Natural killer cell (primary cell): ENCODE measurements at regions not wholly inside any gene's neighbourhood (a gene's known extent, or its start where the extent isn't known, plus 50 kb on each side); places are given as distances from the start of the nearest gene placed in this dataset.

Experiments used
- ATAC-seq, 3 donors: fragments of 150-1000 bp in 2 of 3; fragments of 200-7000 bp in 1 of 3; cut with Tn5 transposase; 1 replicate in 1 of 3; 2 replicates in 2 of 3; pipeline ENCODE4 v1.10.0; 2021; ENCODE audit warnings: mild to moderate bottlenecking in 2 of 3, moderate library complexity in 2 of 3
- DNase-seq, 2 donors: peaks; one replicate each; pipeline versions ENCODE4 v3.0.0 to v3.0.0-alpha.2; 2013 to 2021; ENCODE audit warnings: mixed read lengths in 1 of 2
- H3K27ac ChIP-seq: one replicate; pipeline ENCODE4 v1.5.1; 2013; ENCODE audit warnings: mild to moderate bottlenecking, low read length
- H3K27me3 ChIP-seq: one replicate; pipeline ENCODE4 v1.6.1; 2013; ENCODE audit warnings: low read length; ENCODE audit not compliant: control insufficient read depth, insufficient read depth
- H3K36me3 ChIP-seq: one replicate; pipeline ENCODE4 v1.6.1; 2013; ENCODE audit warnings: low read length; ENCODE audit not compliant: control insufficient read depth, insufficient read depth
- H3K4me1 ChIP-seq: one replicate; pipeline ENCODE4 v1.6.1; 2013; ENCODE audit warnings: low read length; ENCODE audit not compliant: control insufficient read depth, insufficient read depth
- H3K4me3 ChIP-seq: one replicate; pipeline ENCODE4 v1.5.1; 2013; ENCODE audit warnings: low read length
- H3K9me3 ChIP-seq: one replicate; pipeline ENCODE4 v1.6.1; 2013; ENCODE audit warnings: low read length; ENCODE audit not compliant: control insufficient read depth, insufficient read depth
- H3K27ac Mint-ChIP-seq, 2 donors: one replicate each; pipeline ENCODE4 v1.8.0; 2022; ENCODE audit warnings: mild to moderate bottlenecking in 2 of 2, mixed read lengths in 2 of 2, moderate library complexity in 1 of 2
- H3K27me3 Mint-ChIP-seq, 2 donors: one replicate each; pipeline ENCODE4 v1.8.0; 2022; ENCODE audit warnings: low read depth in 2 of 2, mixed read lengths in 2 of 2
- H3K36me3 Mint-ChIP-seq: one replicate; pipeline ENCODE4 v1.8.0; 2022; ENCODE audit warnings: mixed read lengths
- H3K4me1 Mint-ChIP-seq, 2 donors: one replicate each; pipeline ENCODE4 v1.8.0; 2022; ENCODE audit warnings: mixed read lengths in 2 of 2
- H3K4me3 Mint-ChIP-seq: one replicate; pipeline ENCODE4 v1.8.0; 2022; ENCODE audit warnings: mild to moderate bottlenecking, moderate library complexity, mixed read lengths
- H3K9me3 Mint-ChIP-seq, 2 donors: one replicate each; pipeline ENCODE4 v1.8.0; 2022; ENCODE audit warnings: mixed read lengths in 2 of 2
- WGBS: methylation state at CpG from one replicate; pipeline ENCODE4 v1.1.7; 2013; ENCODE audit warnings: missing lambda C conversion rate; ENCODE audit not compliant: insufficient coverage; 5-methylcytosine and 5-hydroxymethylcytosine counted together
- intact Hi-C: fragments of 100-400 bp; cut with micrococcal nuclease; formaldehyde crosslinking; loops from one replicate; pipeline ENCODE4 v1.14.2; 2022
- TF ChIP-seq, protein P1 (sequence below): fragments of 200-600 bp; IDR thresholded peaks from one replicate; pipeline ENCODE4 v1.8.0; 2022; ENCODE audit warnings: antibody characterized with exemption

DNA sequence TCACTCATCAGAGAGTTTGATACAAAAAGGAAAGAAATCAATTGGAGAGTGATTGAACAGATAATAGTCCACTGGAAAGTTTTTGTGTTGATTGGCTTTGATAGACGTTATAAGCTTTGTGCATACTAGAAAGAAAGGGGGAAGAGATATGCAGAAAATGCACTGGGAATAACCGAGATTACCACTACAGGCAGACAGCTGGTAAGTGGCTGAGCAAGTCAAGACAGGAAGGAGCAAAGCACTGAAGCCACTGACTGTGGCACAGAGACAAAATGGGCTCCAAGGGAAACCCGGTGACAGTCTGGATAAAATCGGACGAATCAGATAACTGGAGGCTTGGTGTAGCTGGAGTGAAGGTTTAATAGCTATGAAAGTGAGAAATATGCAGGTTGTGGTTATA is 209.0 kb downstream of the SIM1 start:
- Mint-ChIP-seq H3K4me3 (no peak overlapping the region), H3K27ac (no peak overlapping the region), H3K27me3 (no peaks in the 10 kb centered on the region), H3K36me3 (no peaks in the 10 kb centered on the region), H3K9me3 (no peaks in the 10 kb centered on the region), H3K4me1 (peaks cover 0 to 6% of the 10 kb centered on the region in 2 donors)
- no peak for DNase-seq
- H3K36me3 ChIP-seq: no peaks in the 10 kb centered on the region
- H3K4me3 ChIP-seq: no peak overlapping the region
- no peaks in the 10 kb centered on the region for H3K4me1 ChIP-seq
- H3K27ac ChIP-seq: no peak overlapping the region
- WGBS: 84% methylated on average over 5 of the region's 5 CpGs
- H3K27me3 ChIP-seq: no peaks in the 10 kb centered on the region
- intact Hi-C loops: no loop called here
- no peaks in the 10 kb centered on the region for H3K9me3 ChIP-seq
- no peak for ATAC-seq
- TF ChIP-seq, protein P1, sequence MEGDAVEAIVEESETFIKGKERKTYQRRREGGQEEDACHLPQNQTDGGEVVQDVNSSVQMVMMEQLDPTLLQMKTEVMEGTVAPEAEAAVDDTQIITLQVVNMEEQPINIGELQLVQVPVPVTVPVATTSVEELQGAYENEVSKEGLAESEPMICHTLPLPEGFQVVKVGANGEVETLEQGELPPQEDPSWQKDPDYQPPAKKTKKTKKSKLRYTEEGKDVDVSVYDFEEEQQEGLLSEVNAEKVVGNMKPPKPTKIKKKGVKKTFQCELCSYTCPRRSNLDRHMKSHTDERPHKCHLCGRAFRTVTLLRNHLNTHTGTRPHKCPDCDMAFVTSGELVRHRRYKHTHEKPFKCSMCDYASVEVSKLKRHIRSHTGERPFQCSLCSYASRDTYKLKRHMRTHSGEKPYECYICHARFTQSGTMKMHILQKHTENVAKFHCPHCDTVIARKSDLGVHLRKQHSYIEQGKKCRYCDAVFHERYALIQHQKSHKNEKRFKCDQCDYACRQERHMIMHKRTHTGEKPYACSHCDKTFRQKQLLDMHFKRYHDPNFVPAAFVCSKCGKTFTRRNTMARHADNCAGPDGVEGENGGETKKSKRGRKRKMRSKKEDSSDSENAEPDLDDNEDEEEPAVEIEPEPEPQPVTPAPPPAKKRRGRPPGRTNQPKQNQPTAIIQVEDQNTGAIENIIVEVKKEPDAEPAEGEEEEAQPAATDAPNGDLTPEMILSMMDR: no peak

DNA sequence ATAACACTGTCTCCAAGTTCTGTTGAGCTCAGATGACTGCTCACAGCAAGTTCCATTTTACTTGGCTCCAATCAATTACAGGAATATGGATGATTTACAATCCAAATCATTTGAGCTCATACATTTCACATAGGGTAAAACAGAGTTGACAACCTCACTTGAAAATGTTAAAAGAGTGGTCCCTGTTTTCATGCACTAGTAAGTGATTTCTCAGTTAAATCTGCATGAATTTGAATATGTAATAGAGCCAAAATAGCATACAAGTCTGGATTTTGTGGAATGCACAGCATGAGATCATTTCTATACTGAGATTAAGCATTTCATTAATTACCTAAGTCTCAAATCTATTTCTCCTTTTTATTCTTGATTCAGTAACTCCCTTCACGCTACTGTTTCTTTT is 217.6 kb downstream of the SIM1 start:
- Mint-ChIP-seq H3K27me3 (no peaks in the 10 kb centered on the region), H3K4me1 (no peaks in the 10 kb centered on the region), H3K27ac (no peak overlapping the region), H3K4me3 (no peak overlapping the region), H3K9me3 (peaks cover 0 to 2% of the 10 kb centered on the region in 2 donors), H3K36me3 (no peaks in the 10 kb centered on the region)
- no peak overlapping the region for H3K4me3 ChIP-seq
- ATAC-seq (no peak), DNase-seq (no peak)
- H3K27ac ChIP-seq: no peak overlapping the region
- WGBS: no CpG with 5 or more reads among the region's 1 CpG
- intact Hi-C loops: no loop called here
- no peaks in the 10 kb centered on the region for H3K36me3 ChIP-seq
- H3K9me3 ChIP-seq: no peaks in the 10 kb centered on the region
- H3K4me1 ChIP-seq: no peaks in the 10 kb centered on the region
- TF ChIP-seq, protein P1: no peak
- no peaks in the 10 kb centered on the region for H3K27me3 ChIP-seq

DNA sequence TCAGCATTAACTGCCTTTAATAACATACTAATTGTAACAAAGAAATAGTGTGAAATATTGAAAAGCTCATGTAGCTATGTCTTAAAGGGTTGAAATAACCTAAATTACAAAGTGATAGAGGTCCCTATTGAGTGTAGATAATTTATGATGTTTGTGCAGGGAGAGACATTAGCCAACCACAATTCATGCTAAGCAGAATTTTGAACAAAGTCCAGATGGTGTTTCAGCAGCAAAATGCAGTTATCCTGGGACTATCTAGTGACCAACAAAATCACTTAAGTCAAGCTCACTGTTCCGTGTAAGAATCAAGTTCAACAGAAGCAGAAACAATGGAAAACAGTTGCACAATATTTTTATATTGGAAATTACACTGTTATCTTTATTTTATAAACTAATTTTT is 218.5 kb downstream of the SIM1 start:
- peaks cover 0 to 2% of the 10 kb centered on the region in 2 donors for H3K9me3 Mint-ChIP-seq
- Histone ChIP-seq H3K4me1 (no peaks in the 10 kb centered on the region), H3K9me3 (no peaks in the 10 kb centered on the region), H3K27ac (no peak overlapping the region), H3K4me3 (no peak overlapping the region), H3K27me3 (no peaks in the 10 kb centered on the region), H3K36me3 (no peaks in the 10 kb centered on the region)
- no peaks in the 10 kb centered on the region for H3K36me3 Mint-ChIP-seq
- H3K27ac Mint-ChIP-seq: no peak overlapping the region
- no peak overlapping the region for H3K4me3 Mint-ChIP-seq
- H3K27me3 Mint-ChIP-seq: no peaks in the 10 kb centered on the region
- no peak for ATAC-seq
- no CpG with 5 or more reads among the region's 1 CpG for WGBS
- TF ChIP-seq, protein P1: no peak
- intact Hi-C loops: no loop called here
- DNase-seq: no peak
- H3K4me1 Mint-ChIP-seq: no peaks in the 10 kb centered on the region

DNA sequence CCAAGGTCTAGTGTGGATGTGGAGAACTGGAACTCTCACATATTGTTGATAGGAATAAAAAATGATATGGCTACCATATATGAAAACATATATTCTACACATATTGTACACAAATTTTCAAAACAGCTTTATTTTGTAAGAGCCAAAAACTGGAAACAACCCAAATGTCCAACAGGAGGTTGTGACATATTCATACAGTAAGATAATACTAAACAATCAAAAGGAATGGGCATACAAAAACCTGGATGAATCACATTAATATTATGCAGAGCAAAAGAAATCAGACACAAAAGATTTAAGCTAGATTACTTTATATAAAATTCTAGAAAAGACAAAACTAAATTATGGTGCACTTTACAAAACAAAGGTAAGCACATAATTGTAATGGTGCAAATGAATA is 223.9 kb downstream of the SIM1 start:
- Histone ChIP-seq H3K36me3 (no peaks in the 10 kb centered on the region), H3K27me3 (peaks cover 3% of the 10 kb centered on the region), H3K4me1 (no peaks in the 10 kb centered on the region), H3K27ac (no peak overlapping the region), H3K9me3 (no peaks in the 10 kb centered on the region), H3K4me3 (no peak overlapping the region)
- H3K36me3 Mint-ChIP-seq: no peaks in the 10 kb centered on the region
- DNase-seq: no peak
- no peaks in the 10 kb centered on the region for H3K4me1 Mint-ChIP-seq
- peaks cover 0 to 5% of the 10 kb centered on the region in 2 donors for H3K27me3 Mint-ChIP-seq
- H3K27ac Mint-ChIP-seq: no peak overlapping the region
- TF ChIP-seq, protein P1: no peak
- no peak overlapping the region for H3K4me3 Mint-ChIP-seq
- peaks cover 0 to 2% of the 10 kb centered on the region in 2 donors for H3K9me3 Mint-ChIP-seq
- intact Hi-C loops: no loop called here
- no peak for ATAC-seq
